Caco-2 (cell line): ENCODE measurements at regions not wholly inside any gene's neighbourhood (a gene's known extent, or its start where the extent isn't known, plus 50 kb on each side); places are given as distances from the start of the nearest gene placed in this dataset.

Experiments used
- BruUV-seq: library from RNA; stranded (reverse); fragments of 400-500 nt; replicated peaks from 2 replicates; lab custom pipeline; 2021; lab: Mats Ljungman, UMichigan
- CTCF ChIA-PET: fragments of 300-600 bp; sonication (Branson Sonifier 250); formaldehyde crosslinking; loops from one replicate; lab custom pipeline; 2022; ENCODE audit warnings: antibody characterized with exemption; lab: Charles Lee
- POLR2A ChIA-PET: fragments of 300-600 bp; sonication (Branson Sonifier 250); formaldehyde crosslinking; loops from one replicate; lab custom pipeline; 2022; ENCODE audit warnings: antibody characterized with exemption; lab: Charles Lee
- DNase-seq, 2 experiments: peaks; one replicate each; pipeline versions ENCODE4 v3.0.0 to v3.0.0-alpha.2; 2020 to 2022
- H3K27me3 ChIP-seq: replicated peaks from 2 replicates; pipeline ENCODE4 v1.6.0; 2011; ENCODE audit warnings: low read length; ENCODE audit not compliant: control insufficient read depth, insufficient read depth
- H3K36me3 ChIP-seq: 2 replicates; pipeline ENCODE4 v1.5.1; 2011; ENCODE audit warnings: low read length; ENCODE audit not compliant: control insufficient read depth, insufficient read depth
- H3K4me1 ChIP-seq: fragments of 250-450 bp; sonication (Bioruptor Pico); 2 replicates; pipeline ENCODE4 v1.5.1; 2020; ENCODE audit warnings: mild to moderate bottlenecking
- H3K4me3 ChIP-seq: 2 replicates; pipeline ENCODE4 v1.5.1; 2011; ENCODE audit warnings: low read depth, mild to moderate bottlenecking, control low read depth, low read length
- H3K9me3 ChIP-seq: fragments of 250-450 bp; sonication (Bioruptor Pico); 2 replicates; pipeline ENCODE4 v1.5.1; 2020; ENCODE audit warnings: mild to moderate bottlenecking, moderate library complexity
- H3K27ac Mint-ChIP-seq: one replicate; pipeline ENCODE4 v1.8.0; 2022; ENCODE audit warnings: mixed read lengths; ENCODE audit not compliant: unreplicated experiment
- H3K27me3 Mint-ChIP-seq: one replicate; pipeline ENCODE4 v1.8.0; 2022; ENCODE audit warnings: mixed read lengths; ENCODE audit not compliant: insufficient read depth, unreplicated experiment
- H3K36me3 Mint-ChIP-seq: one replicate; pipeline ENCODE4 v1.8.0; 2022; ENCODE audit warnings: mild to moderate bottlenecking, mixed read lengths; ENCODE audit not compliant: insufficient read depth, unreplicated experiment
- H3K4me1 Mint-ChIP-seq: one replicate; pipeline ENCODE4 v1.8.0; 2022; ENCODE audit warnings: low read depth, mixed read lengths; ENCODE audit not compliant: unreplicated experiment
- H3K4me3 Mint-ChIP-seq: one replicate; pipeline ENCODE4 v1.8.0; 2022; ENCODE audit warnings: mild to moderate bottlenecking, moderate library complexity, mixed read lengths; ENCODE audit not compliant: unreplicated experiment
- H3K9me3 Mint-ChIP-seq: one replicate; pipeline ENCODE4 v1.8.0; 2022; ENCODE audit warnings: mixed read lengths; ENCODE audit not compliant: unreplicated experiment
- intact Hi-C: fragments of 100-400 bp; cut with micrococcal nuclease; formaldehyde crosslinking; loops from one replicate; pipeline ENCODE4 v1.10.0; 2022; ENCODE audit not compliant: unreplicated experiment
- TF ChIP-seq, protein P1 (sequence below), 2 experiments: fragments of 200-600 bp in 1 of 2; IDR thresholded peaks; 1 replicate in 1 of 2; 2 replicates in 1 of 2; pipeline versions ENCODE4 v1.5.1 to v1.8.0; 2011 to 2022; ENCODE audit warnings: antibody characterized with exemption in 1 of 2, control low read depth in 1 of 2, inconsistent platforms in 1 of 2, low read depth in 1 of 2, low read length in 1 of 2, mild to moderate bottlenecking in 1 of 2, moderate library complexity in 1 of 2; ENCODE audit not compliant: insufficient read depth in 1 of 2, severe bottlenecking in 1 of 2, unreplicated experiment in 1 of 2

DNA sequence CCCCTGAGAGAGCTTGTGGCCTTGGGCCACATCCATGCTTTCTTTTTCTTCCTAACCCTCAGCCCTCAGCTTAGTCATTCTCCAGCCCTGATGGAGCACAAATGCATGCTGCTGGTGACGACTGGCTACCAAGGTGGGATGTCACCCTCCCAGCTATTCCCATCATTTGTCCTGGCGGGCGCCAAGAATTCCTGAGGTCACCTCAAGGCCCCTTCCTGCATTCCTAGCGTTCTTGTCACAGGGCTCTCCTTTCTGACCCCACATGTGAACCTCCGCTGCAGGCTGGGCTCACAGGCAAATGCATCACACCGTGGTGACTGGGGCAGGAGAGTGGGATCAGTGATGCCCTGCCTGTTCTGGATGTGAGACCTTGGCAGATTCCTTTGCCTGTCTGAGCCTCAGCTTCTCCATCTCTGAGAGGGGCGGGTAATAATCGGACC, 53.4 kb upstream of the IFFO2 start:
- no peak overlapping the region for H3K4me3 ChIP-seq

DNA sequence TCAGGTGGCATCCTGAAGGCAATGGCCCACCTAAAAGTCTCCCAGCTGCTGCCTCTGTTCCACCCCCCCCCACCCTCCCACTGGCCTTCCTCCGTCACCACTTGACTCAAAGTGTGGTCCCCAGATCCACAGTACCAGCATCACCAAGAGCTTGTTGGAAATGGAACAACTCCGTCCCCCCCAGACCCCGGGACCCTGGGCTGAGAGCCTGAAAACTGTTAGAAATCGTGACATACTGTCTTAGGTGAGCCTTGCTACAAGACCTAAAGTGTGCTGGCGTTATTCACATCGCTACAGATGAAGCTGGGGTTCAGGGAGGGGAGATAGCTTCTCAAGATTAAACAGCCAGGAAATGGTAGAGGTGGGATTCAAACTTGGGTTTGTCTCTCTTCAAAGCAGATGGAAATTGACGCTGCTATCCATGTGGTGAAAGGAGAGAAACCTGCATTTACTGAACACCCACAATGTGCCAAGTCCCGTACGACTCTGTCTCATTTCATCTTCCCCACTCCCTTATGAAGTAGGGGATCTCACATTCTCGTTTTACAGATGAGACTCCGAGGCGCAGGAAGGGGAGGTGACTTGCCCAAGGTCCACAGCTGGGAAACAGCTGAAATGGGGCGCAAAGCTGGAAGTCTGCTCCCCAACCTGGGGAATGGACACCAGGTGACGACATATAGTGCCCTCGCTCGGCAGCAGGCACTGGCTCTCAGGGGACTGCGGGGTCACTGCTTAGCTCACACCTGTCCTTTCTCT, 52.8 kb upstream of the IFFO2 start:
- BruUV-seq, result no TSS peak
- peaks cover 42% of the 10 kb centered on the region for H3K4me1 Mint-ChIP-seq
- TF ChIP-seq, protein P1, sequence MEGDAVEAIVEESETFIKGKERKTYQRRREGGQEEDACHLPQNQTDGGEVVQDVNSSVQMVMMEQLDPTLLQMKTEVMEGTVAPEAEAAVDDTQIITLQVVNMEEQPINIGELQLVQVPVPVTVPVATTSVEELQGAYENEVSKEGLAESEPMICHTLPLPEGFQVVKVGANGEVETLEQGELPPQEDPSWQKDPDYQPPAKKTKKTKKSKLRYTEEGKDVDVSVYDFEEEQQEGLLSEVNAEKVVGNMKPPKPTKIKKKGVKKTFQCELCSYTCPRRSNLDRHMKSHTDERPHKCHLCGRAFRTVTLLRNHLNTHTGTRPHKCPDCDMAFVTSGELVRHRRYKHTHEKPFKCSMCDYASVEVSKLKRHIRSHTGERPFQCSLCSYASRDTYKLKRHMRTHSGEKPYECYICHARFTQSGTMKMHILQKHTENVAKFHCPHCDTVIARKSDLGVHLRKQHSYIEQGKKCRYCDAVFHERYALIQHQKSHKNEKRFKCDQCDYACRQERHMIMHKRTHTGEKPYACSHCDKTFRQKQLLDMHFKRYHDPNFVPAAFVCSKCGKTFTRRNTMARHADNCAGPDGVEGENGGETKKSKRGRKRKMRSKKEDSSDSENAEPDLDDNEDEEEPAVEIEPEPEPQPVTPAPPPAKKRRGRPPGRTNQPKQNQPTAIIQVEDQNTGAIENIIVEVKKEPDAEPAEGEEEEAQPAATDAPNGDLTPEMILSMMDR (IDR thresholded peaks at IDR 0.05; ENCODE audit: insufficient read depth in 1 of 2, low read depth in 1 of 2, low read length in 1 of 2, severe bottlenecking in 1 of 2, unreplicated experiment in 1 of 2), result no peak
- no peak overlapping the region for H3K4me3 ChIP-seq
- H3K36me3 Mint-ChIP-seq, result no peaks in the 10 kb centered on the region
- no peaks in the 10 kb centered on the region for H3K9me3 Mint-ChIP-seq
- no peak for DNase-seq
- no peaks in the 10 kb centered on the region for H3K27me3 ChIP-seq
- H3K27me3 Mint-ChIP-seq, result no peaks in the 10 kb centered on the region
- CTCF ChIA-PET, result interaction anchor here (0.6 to 0.9 kb wide), 3 partner anchors 16 to 96 kb away, joined by 3 to 5 read pairs (median 3); no protein-coding TSS in a partner anchor
- no peaks in the 10 kb centered on the region for H3K9me3 ChIP-seq
- peak overlapping the region; percentile 93 for H3K27ac Mint-ChIP-seq
- peaks cover 69% of the 10 kb centered on the region for H3K4me1 ChIP-seq
- intact Hi-C loops, result no loop called here
- POLR2A ChIA-PET, result interaction anchor here (0.9 to 1.8 kb wide), 3 partner anchors 43 to 78 kb away, joined by 3 to 11 read pairs (median 6); no protein-coding TSS in a partner anchor
- H3K36me3 ChIP-seq, result no peaks in the 10 kb centered on the region
- H3K4me3 Mint-ChIP-seq, result peak overlapping the region; percentile 69

More for the DNA sequence above, 53.4 kb upstream of the IFFO2 start:
- peaks cover 43% of the 10 kb centered on the region for H3K4me1 Mint-ChIP-seq
- intact Hi-C loops, result loop anchor here (2.0 to 5.0 kb wide), 4 partner anchors 43 to 98 kb away; partner anchors contain the start of gene IFFO2
- ChIA-PET POLR2A (interaction anchor here (0.9 to 1.8 kb wide), 3 partner anchors 44 to 77 kb away, joined by 3 to 11 read pairs (median 6); no protein-coding TSS in a partner anchor), CTCF (interaction anchor here (0.6 to 0.9 kb wide), 2 partner anchors 73 to 97 kb away, joined by 3 read pairs; no protein-coding TSS in a partner anchor)
- Histone ChIP-seq H3K9me3 (no peaks in the 10 kb centered on the region), H3K27me3 (no peaks in the 10 kb centered on the region), H3K4me1 (peaks cover 75% of the 10 kb centered on the region), H3K36me3 (no peaks in the 10 kb centered on the region)
- H3K9me3 Mint-ChIP-seq, result no peaks in the 10 kb centered on the region
- peak overlapping the region; percentile 69 for H3K4me3 Mint-ChIP-seq
- peak overlapping the region; percentile 93 for H3K27ac Mint-ChIP-seq
- peak; percentile 79 to 94 for DNase-seq
- no peaks in the 10 kb centered on the region for H3K36me3 Mint-ChIP-seq
- H3K27me3 Mint-ChIP-seq, result no peaks in the 10 kb centered on the region
- no TSS peak for BruUV-seq
- TF ChIP-seq, protein P1 (IDR thresholded peaks at IDR 0.05; ENCODE audit: insufficient read depth in 1 of 2, low read depth in 1 of 2, low read length in 1 of 2, severe bottlenecking in 1 of 2, unreplicated experiment in 1 of 2), result no peak

DNA sequence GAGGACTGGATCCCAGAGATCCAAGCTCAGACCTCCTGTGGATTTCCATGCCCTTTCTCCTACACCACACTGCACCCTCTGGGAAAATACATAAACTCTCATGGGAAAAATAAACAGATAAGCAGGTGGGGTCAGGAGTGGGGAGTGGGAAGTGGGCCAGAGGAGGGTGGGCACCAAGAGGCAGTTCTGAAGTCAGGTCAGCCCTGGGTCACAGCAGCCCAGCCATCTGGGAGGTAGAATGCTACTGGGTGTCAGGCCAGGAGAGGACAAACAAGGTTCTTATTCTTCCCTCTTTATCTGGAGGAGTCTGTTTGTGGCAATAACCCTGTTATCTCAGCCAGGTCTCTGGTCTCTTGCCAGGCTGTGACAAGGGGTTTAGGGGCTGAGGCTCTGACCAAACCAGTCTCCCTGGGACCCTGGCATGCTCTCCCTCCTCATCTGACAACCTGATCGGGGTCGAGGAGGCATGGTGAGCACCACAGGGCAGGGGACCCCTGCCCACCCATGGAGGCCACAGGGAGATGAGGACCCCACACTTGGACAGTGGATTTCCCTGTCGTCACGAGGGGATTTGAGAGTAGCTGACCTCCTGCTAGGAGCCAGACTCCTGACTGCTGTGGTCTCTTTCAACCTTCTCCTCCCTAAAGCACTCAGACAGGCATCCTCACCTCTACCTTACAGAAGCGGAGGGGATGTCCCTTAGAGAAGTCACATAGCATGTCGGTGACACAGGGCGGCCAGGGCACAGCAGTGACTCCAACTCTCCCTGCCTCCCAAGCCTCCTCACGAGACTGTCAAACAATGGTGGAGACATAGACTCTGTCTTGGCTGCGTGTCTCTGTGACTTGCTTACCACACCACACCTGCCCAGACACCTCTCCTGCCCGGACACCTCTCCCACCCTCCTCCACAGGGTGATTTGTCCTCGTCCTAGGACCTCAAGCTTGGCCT, 51.3 kb upstream of the IFFO2 start:
- intact Hi-C loops, result no loop called here
- H3K36me3 ChIP-seq, result no peaks in the 10 kb centered on the region
- POLR2A ChIA-PET, result no interaction called here
- H3K27me3 ChIP-seq, result no peaks in the 10 kb centered on the region
- H3K9me3 ChIP-seq, result no peaks in the 10 kb centered on the region
- peak overlapping the region; percentile 57 for H3K27ac Mint-ChIP-seq
- H3K36me3 Mint-ChIP-seq, result no peaks in the 10 kb centered on the region
- peaks cover 54% of the 10 kb centered on the region for H3K4me1 ChIP-seq
- no peaks in the 10 kb centered on the region for H3K27me3 Mint-ChIP-seq
- no TSS peak for BruUV-seq
- H3K4me3 ChIP-seq, result no peak overlapping the region
- peaks cover 32% of the 10 kb centered on the region for H3K4me1 Mint-ChIP-seq
- H3K9me3 Mint-ChIP-seq, result peaks cover 9% of the 10 kb centered on the region
- TF ChIP-seq, protein P1 (IDR thresholded peaks at IDR 0.05; ENCODE audit: insufficient read depth in 1 of 2, low read depth in 1 of 2, low read length in 1 of 2, severe bottlenecking in 1 of 2, unreplicated experiment in 1 of 2), result no peak
- no peak for DNase-seq
- no peak overlapping the region for H3K4me3 Mint-ChIP-seq
- CTCF ChIA-PET, result no interaction called here
